NCI-H128 (cell line): ENCODE measurements at regions not wholly inside any gene's neighbourhood (a gene's known extent, or its start where the extent isn't known, plus 50 kb on each side); places are given as distances from the start of the nearest gene placed in this dataset.
"Not testable (repeated sequence)": the region's sequence is repeated elsewhere in the genome, so short reads cannot be mapped to it uniquely, and the experiment has no call there.

Experiments
- DNase-seq: peaks from one replicate; lab custom pipeline; 2025; ENCODE audit not compliant: unreplicated experiment; lab: John Stamatoyannopoulos, UW

DNA sequence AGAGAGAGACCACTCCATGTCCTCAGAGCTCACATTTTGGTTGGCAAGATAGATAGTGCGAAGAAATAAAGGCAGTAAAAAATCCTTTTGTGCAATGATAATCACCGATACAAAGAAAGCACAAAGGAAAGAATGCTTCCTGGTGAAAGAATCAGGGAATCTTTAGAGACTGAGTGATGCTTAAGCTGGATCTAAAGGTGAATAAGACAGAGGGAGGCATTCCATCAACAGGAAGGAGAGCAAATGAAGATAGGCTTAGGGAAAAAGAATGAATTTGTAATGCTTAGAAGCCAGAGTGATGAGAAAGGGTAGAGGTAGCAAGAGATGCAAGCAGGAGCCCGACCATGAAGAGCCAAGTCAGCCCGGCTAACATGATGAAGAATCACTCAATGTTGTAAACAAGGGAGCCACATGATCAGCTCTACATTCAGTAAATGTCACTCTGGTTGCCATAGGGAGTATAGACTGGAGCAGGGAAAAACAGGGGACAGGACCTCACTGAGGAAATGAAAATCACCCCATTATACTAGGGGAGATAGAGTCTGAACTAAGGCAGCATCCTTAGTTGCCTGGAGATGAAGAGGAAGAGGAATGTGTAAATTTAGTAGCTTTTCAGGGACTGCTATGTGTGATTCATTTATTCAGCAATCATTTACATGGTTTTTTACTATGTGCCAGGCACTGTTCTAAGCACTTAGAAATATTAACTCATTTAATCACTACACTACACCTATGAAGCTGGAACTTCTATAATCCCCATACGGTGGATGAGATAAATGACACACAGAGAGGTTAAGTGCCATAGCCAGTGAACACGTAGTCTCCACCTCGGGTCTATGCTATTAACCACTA lies 402.6 kb upstream of the NFIA start:
- DNase-seq: no peak

- no peak for DNase-seq
These were observed 403.6 kb upstream of the NFIA start for GRCh38 chr1:60678802-60679201.

GRCh38 chr1:60678391-60678790 lies 404.0 kb upstream of the NFIA start:
- DNase-seq: no peak

DNA sequence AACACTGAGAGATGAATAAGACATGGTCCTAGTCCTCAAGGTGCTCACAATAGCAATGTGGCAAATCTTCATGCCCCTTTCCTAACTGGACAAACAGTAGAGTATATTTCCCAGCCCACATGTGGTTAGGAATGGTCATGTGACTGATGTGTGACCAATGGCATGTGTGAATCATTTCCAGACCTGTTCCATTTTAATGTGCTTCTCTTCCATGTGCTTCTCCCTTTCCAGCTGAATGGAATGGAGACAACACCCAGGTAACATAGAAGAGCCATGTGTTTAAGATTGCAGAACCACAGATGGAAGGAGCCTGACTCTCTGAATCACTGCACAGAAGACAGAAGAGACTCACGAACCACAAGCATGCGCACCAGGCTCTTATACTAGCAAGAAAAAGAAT lies 409.9 kb upstream of the NFIA start:
- no peak for DNase-seq

- DNase-seq: no peak
These were observed 412.1 kb upstream of the NFIA start for GRCh38 chr1:60670302-60670701.

DNA sequence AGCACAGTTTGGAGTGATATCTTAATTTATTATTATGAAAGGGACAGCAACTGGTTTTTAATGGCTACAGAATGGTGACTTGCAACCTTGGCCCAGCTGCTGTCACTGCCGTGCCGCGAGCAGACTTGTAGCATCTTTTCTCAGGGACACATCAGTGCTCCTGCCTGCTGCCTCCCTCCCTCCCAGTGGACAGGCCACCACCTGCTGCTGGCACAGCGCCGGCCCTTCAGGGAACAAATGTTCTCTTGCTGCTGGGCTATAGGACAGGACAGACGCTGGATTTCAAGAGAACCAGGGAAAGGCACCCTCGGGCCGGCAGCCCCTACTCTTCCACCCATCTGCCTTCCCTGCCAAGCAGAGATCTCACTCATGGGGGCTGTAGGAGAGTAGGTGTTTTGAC lies 413.8 kb upstream of the NFIA start:
- DNase-seq: no peak

DNA sequence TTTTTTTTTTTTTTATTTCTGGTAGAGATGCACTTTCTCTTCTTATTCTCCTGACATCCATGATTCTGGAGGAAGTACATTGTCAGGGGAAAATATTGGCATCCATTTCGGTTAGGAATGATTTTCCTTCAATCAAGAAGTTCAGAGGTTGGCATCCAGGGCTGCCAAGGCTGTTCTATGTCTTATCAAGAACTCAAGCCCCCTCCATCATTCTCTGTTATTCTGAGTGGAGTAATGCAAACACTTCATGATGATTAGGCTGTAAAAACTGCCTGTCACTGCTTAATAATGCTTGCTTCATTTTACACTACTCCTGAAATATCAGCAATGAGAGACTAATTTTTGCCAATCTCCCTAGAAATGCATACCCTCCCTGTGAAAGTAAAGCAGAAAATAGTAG lies 417.1 kb upstream of the NFIA start:
- DNase-seq: no peak

GRCh38 chr1:60664086-60664625 lies 418.2 kb upstream of the NFIA start:
- no peak for DNase-seq

DNA sequence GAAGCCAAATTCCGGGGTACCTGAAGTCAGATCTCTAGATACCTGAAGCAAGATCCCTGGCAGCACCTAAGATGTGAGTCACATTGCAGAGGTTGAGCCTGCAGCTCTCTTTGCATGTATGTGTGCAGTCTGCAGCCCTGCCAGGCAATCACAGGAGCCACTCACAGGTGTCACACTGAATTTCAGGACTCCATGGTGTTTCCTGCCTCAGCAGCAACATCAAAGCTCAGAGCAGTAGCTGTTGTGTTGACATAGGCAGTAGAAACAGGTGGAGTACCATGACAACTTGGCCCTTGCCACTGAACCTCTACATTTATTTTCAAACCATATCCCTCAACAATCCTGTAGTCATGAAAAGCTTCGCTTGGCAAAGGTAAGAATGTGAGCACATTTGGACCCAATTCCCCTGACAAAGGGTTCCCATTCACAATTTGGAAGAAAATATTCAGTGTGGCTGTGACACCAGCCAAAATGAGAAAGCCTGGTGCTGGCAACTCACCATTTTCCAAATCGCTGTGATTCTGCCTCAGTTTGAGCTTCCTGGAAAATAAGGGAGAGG lies 419.8 kb upstream of the NFIA start:
- no peak for DNase-seq

GRCh38 chr1:60657926-60658325 lies 424.4 kb upstream of the NFIA start:
- DNase-seq: no peak

DNA sequence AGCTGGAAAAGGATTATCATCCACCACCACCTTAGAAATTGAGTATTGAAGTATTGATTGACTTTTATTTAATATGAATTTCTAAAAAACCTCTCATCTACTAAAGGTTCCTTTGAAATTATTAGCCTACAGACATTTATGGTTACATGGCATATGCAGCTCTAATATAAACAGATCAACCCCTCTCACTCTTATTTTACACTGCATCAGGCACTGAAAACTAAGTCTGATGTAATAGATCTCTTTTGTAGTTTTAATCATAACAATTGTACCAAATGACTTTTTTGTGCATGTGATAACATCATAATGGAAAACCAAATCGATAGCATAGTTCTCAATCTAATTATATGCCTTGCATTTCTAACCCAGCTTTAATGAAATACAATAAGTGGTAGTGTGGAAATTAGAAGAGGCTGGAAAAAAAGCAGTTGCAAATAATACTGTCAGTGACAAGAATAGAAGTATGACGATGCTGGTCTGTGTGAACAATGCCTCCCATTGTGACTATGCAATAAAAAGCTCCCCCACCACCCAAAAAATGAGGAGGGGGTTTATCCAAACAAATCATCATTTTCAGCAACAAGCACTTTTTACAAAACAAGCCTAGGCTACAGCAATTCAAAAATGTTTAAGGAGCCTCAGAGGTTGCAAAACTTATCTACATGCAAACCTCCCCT lies 426.5 kb upstream of the NFIA start:
- no peak for DNase-seq

- DNase-seq: not testable (repeated sequence)
These were observed 442.3 kb upstream of the NFIA start for GRCh38 chr1:60640033-60640551.

GRCh38 chr1:60639287-60639686 lies 443.1 kb upstream of the NFIA start:
- no peak for DNase-seq

DNA sequence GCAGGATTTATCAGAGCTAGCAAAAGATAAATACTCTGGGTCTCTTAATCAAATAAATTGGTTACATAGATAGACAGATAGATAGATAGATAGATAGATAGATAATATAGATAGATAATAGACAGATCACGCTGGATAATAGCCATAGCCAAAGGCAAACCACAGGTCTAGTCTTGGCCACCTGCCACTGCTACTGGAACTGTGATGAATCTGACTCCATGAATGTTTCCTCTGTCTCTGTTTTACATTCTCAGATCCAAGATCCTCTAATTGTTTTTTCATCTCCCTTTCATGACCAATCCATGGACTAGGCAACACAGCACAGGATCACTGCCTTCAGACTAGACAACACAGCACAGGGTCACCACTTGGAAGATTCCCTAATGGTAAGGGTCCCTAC lies 444.7 kb upstream of the NFIA start:
- DNase-seq: no peak

GRCh38 chr1:60636946-60637345 lies 445.4 kb upstream of the NFIA start:
- no peak for DNase-seq

DNA sequence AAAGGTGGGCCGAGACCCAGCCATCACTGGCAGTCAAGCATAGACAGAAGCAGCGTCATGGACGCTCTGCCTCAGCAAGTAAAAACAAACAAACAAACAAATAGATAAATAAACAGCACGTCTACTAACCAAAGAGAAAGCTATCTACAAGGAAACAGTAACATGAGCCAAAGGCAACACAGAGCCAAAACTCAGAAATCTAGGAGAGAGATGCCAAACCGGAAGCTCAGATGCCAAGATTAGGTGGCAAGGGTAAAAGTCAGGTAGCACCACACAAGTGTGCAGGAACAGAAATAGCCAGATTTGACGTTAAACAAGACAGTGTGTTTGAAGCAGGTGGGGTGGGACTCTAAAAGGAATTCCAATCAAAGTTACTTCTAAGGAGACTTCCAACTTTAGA lies 448.3 kb upstream of the NFIA start:
- no peak for DNase-seq

GRCh38 chr1:60622486-60622885 lies 459.9 kb upstream of the NFIA start:
- no peak for DNase-seq

DNA sequence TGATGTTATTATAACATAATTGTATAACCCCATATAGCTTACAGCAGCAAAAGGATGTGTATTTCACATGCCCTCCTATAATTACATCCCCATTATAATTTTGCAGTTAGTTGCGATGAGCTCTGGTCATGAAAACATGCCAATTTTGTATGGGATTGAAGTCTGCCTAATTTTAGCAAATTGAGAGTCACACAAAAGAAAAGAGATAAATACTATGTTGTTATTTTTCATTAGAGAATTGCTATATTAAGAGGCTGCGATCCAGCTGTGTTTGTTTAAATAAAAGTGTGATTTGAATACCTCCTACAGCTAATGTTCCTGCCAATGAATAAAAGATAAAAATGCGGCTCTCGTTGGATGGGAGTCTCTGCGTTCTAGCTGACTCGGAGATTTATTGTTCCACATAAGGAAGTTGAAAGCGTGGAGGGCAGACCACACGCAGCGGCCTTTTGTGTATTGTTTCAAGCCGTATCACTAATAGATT lies 461.0 kb upstream of the NFIA start:
- peak; percentile 89 for DNase-seq

GRCh38 chr1:60620087-60620486 lies 462.3 kb upstream of the NFIA start:
- no peak for DNase-seq

- DNase-seq: no peak
These were observed 462.8 kb upstream of the NFIA start for GRCh38 chr1:60619581-60619980.

DNA sequence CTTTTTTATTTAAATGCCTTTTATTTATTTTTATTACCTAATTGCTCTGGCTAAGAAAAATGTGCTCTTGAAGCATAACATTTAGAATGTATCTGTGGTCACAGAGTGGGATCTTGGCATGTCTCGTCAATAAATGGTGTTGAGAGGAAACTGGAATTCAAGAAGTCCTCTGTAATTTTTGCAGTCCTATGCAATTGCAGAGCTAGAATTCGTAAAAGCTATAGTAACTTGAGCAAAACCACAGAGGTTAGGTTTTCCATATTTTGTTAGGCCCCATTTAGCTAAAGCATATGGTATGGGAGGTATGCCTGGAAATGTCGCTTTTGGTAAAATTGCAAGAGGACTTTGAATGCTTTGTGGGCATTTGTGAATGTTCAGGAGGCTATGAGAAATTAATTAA lies 466.7 kb upstream of the NFIA start:
- no peak for DNase-seq

GRCh38 chr1:60612790-60613189 lies 469.6 kb upstream of the NFIA start:
- no peak for DNase-seq
